NCI-H1092 treated with DMSO at 0.1 percent for 48 hours (cell line): ENCODE measurements at regions not wholly inside any gene's neighbourhood (a gene's known extent, or its start where the extent isn't known, plus 50 kb on each side); places are given as distances from the start of the nearest gene placed in this dataset.
"Not testable (repeated sequence)": the region's sequence is repeated elsewhere in the genome, so short reads cannot be mapped to it uniquely, and the experiment has no call there.

Source experiments
- DNase-seq: peaks from one replicate; lab custom pipeline; 2025; lab: John Stamatoyannopoulos, UW

DNA sequence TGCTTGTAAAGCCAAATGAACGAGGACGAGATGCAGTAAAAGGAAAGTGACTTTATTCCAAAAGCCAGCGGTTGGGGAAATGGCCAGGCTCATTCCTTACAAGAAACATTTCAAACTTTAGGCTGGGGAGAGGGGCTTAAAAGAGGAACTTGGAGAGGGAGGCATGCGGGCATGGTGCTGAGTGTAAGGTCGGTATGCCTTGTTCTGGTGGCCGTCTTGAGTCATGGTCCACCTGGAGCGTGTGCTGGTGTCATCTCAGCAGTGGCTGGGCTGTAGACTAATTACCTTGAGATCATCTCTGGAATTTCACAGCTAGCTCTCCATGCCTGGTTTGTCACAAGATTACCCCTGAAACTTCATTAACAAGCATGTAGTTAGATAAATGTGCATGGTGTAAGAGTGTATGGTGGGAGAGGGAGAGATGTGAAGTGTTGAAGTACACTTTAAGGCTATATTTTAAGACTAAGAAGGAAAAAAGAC, 156.4 kb upstream of the PFN2 start:
- no peak for DNase-seq

DNA sequence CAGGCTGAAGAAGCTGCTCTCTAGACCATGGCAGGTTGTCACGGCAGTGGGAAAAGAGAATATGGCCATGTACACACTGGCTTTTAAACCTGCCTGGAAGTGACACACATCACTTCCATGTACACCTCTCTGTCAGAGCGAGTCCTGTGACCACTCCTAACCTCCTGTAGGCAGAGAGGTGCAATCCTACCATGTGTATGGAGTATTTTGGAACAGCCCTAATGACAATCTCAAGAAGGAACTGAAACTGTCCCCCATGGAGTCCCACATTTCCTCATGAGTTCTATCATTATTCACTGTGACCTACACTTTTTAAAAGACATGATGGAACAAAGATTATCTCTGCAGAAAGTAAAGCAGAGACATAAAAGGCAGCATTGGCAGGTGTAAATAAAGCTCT, 153.4 kb upstream of the PFN2 start:
- no peak for DNase-seq

DNA sequence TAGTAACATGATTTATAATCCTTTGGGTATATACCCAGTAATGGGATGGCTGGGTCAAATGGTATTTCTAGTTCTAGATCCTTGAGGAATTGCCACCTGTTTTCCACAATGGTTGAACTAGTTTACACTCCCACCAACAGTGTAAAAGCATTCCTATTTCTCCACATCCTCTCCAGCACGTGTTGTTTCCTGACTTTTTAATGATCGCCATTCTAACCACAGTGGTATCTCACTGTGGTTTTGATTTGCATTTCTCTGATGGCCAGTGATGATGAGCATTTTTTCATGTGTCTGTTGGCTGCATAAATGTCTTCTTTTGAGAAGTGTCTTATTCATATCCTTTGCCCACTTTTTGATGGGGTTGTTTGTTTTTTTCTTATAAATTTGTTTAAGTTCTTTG, 152.6 kb upstream of the PFN2 start:
- not testable (repeated sequence) for DNase-seq

DNA sequence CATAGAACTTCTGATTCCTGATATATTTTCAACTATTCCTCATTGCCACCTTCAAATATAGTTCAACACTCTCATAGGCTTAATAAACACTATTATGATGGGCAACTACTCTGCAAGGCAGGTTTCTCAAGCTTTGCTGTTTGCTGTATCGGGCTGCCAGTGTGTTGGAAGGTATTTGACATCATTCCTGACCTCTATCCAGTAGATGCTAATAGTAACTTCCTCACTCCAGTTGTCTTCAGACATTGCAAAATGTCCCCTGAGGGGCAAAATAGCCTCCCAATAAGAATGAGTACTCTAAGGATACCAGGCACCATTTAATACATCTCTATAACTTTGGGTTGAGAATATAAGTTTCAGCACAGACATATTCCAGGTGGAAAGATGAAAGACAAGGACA, 147.5 kb upstream of the PFN2 start:
- no peak for DNase-seq

DNA sequence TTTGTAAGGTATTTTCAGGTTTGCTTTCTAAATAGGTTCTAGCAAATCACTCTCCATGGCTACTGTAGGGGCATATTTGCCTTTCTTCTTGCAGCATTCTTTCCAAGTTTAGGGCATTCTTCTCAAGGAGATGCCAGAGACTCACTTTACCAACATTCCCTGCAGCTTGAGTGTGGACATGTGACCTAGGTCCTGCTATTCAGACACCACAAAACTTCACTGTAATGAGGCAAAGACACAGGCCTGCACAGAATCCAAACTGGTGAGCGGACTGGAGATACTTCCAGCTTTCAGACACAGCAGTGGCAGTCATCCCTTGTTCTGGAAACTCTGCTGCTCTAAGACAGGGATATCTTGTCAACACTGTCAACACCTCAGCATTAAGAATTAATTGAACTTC, 146.4 kb upstream of the PFN2 start:
- no peak for DNase-seq

DNA sequence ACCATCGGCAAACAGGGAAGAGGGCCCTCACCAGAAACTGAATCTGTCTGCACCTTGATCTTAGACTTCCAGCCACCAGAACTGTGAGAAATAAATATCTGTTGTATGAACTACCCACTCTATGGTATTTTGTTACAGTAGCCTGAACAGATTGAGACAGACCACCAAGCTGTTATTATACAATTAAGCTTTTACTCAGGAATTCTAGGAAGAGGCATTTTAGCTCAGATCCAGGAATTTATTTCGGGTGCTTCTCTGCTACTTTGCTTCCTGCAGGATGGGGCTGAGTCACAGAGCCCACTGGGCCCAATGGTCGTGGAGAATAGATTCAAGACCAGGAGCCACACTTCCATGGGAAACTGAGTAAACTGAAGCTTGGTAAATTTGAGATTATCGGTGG, 145.5 kb upstream of the PFN2 start:
- DNase-seq: no peak

DNA sequence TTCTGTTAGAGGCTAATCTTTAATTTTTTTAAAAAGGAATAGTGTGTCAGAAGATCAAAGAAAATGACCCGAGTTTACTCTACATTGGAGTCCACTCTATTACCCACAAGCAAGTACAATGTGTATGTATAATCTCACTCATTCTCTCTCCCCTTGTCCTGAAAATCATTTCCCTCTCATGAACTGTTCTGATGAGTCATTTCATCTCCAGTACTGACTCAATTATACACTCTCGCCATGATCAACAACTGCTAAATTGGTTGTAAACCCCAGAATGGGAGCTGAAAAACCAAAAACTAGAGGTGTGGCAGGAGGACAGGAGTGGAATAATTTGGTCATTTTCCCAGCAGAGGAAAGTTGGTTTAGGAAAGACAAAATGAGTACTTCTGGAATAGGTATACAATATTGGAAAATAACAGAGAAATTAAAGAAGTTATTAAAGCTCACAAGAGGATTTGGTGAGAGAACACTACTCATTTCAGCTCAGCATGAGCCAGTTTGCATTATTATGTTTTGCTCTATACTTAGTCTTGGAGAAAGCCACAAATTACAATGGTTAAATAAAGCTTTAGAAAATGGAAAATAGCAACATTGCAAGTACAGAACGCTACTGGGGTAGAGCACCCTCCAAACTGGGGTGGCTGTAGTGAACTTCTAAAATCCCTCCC, 144.3 kb upstream of the PFN2 start:
- no peak for DNase-seq

DNA sequence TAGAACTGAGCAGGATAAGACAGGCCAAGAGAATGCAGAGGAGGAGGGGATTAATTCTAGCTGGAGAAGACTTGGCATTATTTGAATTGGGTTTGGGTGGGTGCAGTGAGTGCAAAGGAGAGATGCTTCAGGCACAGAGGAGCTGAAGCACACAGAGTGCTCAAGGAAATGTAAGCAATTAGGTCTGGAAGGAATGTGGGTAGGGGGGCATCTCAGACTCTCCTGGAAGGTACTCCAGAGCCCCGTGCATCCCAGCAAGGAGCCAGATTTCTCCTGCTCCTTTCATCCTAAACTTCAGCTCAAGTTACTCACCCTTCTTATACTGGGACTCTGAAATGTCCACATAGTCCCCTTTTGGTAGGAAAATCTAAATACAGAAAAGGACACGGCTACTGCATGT, 143.6 kb upstream of the PFN2 start:
- DNase-seq: no peak

DNA sequence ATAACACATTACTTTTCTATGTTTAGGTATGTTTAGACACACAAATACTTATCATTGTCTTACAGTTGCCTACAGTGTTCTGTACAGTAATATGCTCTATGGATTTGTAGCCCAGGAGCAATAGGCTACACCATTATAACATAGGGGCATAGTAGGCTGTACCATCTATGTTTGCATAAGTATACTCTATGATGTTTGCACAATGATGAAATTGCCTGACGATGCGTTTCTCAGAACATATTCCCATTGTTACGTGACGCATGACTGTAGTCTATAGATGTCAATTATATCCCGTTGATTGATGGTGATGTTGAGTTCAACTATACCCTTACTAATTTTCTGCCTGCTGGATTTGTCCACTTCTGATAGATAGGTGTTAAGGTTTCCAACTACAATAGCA, 139.4 kb upstream of the PFN2 start:
- no peak for DNase-seq

DNA sequence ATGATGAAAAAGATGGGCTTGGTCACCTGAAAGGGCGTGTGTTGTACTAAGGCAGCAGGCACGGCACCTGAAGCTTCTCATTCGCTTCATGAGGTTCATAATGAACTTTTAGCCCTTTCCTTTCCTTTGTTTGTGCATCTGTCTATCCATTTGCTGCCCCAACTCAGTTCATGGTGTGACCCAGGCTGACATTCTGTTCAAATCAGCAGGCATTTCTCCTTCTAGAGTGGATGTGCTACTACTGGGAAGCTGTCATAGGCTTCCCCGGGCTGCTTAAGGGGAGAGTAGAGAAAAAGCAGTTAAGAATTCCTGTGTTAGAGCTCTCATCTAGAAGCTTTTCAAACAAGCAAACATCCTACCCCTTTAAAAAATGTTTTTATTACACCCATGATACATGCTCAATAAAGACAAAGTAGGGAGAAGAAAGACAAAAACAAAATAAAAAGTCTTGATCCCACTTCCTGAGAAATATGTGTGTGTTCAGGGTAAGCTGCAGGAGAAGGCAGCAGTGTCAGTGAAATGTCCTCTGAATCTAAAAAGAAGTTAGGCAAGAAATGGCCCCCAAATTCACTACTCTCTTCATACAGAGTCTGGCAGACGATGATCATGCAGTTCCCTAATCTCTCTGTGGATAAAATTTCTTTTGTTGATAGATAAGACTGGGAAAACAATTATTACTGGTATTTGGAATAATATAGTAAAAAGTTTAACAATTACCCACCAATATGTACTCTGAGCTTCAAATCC, 136.9 kb upstream of the PFN2 start:
- DNase-seq: no peak

DNA sequence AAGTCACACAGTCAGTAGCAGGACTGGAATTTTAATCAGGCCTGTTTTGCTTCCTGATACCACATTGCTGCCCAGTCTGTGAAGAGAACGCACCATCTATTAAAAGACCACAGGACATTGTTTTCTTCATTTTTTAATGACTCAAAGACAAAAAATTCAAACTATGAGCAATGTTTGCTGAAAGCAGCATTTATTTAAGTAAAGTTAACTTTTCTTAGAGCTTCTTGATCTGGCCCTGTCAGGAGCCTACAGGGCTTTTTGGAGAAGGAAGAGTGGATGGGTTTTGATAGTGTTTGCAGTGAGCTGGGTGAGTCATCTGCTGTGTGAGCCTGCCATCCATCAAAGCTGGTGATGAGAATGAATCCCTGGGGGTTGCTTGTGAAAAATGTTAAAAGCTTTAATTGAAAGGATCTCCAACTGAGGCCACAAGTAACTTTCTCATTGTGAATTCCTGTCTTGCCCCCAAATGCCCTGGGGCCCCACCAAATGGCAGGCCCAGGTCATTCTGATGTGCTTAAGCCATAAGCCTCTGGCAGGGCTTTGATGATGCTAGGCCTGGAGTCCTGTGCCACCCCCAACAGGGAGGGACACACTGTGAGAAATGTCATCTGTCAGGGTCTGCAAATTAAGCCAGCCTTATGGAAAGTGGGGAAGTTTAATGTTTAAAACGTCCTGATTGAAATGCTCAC, 136.2 kb upstream of the PFN2 start:
- no peak for DNase-seq

DNA sequence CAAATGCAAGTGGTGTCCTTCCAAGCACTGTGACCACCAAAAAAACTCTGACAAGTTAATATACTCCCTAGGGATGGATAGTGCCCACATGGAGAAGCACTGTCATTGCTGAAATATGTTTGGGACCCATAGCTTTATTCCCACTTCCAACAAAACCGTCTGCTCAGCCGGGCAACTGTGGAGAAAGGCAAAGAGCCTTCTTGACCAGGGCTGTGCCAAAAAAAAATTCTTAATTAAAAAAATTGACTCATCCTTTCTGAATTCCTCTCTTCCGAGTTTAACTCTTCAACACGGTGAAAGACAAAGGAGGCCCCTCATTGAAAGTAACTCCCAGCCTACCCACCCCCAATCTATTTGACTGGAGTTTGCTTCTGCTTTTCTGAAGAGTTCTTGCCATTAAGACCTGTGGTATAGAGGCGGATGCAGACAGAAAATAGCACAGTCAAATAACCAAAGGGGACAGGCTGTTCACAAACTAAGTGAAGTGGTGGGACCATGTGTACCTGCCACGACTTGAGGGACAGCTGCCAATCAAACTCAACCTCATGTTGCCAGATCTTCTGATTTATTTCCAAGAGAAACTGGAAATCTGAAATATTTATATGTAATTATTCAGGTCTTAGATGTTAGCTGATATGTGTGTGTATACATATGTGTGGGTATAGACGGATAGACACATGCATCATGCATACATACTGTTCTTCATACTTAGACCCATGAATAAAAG, 135.4 kb upstream of the PFN2 start:
- no peak for DNase-seq

DNA sequence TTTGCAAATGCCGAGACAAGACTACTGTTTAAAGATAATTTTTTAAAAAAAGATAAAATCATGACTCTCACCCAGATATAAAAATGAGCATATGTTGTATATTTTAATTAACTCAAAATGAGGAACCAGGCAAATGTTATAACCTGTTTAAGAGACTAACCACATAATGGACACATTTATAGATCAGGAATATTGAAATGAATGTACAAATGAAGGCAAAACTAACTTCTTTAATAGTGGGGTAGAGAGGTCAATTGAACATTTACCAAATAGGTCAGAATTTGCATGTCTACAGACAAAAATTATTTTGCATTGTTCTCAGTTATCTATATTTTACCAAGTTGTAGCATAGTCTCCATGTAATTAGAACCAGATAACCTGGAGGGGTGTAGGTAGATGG, 134.3 kb upstream of the PFN2 start:
- no peak for DNase-seq

DNA sequence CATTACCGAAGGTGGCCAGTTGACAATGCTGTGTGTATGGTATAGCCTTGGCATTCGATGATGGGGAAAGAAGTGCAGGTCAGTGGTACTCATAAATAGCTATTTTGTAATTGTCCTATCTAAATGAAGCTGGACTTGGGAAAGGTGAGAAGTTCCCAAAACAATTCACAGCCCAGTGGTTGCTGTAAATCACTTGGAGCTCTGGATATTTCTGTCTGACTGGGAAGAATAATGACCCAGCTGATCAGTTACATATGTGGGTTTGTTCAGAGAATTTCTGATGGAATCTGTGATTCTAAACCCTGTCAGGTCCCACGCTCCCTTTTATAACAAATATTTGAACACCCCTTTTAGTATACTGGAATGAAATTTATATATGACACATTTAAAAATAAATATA, 133.9 kb upstream of the PFN2 start:
- DNase-seq: no peak

DNA sequence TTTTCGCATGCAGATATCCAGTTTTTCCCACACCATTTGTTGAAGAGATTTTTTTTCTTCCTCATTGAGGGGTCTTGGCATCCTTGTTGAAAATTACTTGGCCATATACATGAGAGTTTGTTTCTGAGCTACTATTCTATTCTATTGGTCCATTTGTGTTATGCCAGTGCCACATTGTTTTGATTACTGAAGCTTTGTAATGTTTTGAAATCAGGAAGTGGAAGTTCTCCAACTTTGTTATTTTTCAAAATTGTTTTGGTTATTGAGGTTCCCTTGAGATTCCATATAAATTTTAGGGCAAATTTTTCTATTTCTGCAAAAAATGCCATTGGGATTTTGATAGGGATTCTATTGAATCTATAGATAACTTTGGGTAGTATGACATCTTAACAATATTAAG, 130.3 kb upstream of the PFN2 start:
- no peak for DNase-seq

DNA sequence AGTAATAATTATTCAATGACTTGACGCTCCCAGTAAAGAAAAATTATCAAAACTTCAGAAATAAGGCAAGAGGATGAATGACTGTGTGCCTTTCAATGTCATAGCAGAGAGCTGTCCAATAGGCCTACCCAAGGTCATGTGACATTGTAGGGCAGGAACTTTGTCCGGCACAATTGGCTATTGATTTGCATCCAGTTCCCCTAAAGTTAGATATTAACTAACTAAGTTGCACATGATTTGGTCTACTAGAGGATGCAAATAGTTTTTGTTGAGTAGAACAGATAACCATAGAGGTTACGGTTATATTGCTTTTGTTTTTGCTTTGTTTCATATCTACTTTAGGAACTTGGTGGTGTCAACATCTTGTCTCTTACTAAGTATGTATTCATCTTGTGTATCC, 127.9 kb upstream of the PFN2 start:
- DNase-seq: no peak

DNA sequence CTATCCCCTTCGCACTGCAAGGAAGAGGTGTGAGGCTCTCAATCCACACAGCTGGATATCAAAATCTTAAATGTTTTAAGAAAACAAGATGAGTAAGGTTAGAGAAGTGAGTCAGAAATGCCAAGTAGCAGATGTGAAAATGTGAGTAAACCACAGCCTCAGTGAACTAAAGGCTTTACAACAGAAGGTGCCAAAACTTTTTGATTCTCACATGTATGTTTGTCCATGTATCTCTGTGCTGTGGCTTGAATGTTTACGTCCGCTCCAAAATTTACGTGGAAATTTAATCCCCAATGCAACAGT, 126.8 kb upstream of the PFN2 start:
- DNase-seq: no peak

DNA sequence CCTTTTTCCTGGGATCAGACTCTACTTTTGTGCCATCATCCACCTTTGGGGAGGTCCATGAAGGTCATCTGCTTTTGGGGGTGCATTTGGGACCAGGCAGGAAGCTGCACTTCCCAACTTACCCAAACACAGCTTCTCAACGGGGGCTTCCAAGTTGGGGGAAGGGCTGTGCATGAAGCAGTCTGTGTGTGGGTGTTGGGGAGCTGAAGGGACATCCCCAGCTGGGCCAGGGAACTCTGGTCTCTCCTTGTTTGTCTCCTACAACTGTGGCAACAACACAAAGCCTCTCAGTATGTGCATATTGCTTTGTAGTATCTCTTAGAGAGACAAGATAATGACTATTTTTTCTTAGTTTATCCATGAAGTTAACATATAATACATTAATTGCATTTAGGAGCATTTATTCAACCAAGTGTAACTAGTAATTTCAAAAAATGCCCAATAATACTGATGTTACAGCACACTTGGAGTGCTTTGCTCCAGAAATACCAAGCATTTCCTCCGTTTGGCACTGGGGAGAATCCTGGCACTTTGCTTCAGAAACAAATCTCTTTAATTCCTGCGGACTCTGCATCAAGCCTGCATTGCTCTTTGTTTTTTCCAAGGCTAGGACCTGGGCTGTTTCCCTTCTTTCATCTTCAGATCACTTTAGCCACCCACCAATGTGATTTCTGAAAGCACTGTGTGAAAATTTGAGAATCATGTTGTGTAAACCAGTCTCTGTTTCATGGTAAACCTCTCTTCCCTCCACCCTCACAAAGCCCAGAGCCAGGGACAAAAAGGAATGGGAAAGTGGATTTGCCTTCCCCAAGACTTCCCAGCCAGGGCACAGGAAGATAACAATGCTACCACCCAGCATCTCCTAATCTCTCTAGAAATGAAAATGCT, 126.2 kb upstream of the PFN2 start:
- DNase-seq: no peak

DNA sequence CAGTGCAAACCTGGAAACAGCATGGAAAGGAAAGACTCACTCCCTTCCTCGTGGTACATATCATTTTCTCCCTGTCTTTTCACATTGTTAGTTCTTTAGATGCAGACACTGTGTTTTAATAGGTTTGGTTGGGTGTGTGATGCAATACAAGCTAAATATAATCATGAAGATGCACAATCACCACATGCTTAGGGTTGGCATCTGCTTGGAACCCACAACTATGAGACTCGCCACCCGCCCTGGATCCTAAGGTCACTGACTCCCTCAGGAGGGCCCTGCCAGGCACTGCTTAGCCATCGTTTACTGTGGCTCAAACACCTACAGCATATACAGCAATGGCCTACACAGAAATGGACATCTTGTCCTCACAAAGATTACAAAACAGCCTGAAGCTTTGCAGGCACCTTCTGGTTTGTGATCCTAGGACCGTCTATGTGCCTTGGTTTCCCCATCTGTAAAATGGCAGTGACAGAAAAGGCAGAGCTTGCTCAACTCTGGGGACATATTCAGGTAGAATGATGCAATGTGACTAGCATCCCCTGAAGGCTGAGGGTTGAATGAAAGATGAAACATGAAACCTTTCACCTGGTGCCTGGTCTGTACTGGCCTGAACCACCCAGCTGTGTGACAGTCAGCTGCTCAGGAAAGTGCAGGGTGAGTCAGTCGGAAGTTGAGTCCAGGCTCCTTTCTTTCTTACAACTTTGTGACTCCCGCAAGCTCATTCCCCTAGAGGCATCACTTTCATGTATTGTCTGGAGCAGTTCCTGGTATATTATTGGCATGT, 123.6 kb upstream of the PFN2 start:
- peak; percentile 3 for DNase-seq

DNA sequence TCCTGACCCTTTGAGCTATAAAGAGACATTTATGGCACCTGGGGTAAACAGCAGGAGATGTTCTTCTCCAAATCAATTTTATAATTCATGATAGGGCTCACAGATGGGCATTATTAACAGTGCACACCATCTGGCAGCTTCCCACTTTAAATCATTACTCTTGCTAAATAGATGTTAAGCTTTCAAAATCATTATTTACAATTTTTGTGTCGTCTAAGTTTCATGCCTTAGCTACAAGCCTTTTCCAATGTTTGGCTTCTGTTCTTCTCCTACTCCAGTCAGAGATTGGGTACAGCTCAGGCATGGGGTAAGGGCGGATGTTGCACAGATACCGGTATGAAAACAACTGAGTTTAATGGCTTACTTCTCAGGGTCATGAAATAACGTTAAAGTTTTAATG, 120.9 kb upstream of the PFN2 start:
- no peak for DNase-seq

DNA sequence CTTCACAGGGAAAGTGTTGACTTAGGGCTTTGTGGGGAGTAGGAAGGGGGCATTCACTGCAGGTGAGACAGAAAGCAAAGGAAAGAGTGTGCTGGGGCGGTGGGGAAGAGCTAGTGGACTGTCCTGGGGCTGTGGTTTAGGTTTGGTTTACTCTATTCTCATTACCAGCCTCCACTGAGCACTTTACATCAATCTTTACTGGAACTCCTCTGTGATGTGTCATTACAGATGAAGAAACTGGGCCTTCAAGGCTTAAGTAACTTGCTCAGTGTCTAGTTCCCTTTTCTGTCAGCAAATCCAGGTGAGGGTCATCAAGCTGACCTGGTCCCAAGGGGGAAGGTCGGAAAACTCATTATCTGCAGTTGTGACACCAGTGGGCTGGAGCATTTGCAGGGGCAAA, 120.2 kb upstream of the PFN2 start:
- DNase-seq: no peak
